ENCODE measurements at regions not wholly inside any gene's neighbourhood (a gene's known extent, or its start where the extent isn't known, plus 50 kb on each side); places are given as distances from the start of the nearest gene placed in this dataset.

DNA sequence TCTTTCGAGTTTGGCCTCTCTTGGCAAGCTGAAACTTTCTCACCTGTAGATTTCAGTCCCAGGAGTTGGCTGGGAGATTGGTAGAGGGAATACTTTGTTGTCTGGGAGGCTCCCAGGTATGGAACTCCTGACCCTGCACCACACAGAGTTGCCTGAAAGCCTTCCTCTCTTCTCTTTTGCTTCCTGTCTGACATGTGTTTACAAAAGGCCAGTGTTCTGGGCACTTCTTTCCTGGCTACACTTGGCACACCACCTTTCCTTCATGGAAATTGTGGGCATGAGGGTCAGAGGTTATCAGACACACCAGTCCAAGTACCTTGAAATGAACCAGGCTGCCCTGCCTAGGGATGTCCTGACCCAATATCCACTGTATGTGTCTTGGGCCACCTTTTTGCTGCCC, 123.7 kb downstream of the ABHD5 start:
- Histone ChIP-seq H3K9me3 (no peaks in the 10 kb centered on the region), H3K27ac (no peak overlapping the region), H3K36me3 (no peaks in the 10 kb centered on the region), H3K27me3 (no peaks in the 10 kb centered on the region), H3K4me3 (no peak overlapping the region), H3K4me1 (no peaks in the 10 kb centered on the region)
- intact Hi-C loops (cut with DNase I; ENCODE audit: low total_unique reads), result no loop called here
- no peak for TF ChIP-seq POLR2A (IDR thresholded peaks at IDR 0.05)
- TF ChIP-seq, protein P1, sequence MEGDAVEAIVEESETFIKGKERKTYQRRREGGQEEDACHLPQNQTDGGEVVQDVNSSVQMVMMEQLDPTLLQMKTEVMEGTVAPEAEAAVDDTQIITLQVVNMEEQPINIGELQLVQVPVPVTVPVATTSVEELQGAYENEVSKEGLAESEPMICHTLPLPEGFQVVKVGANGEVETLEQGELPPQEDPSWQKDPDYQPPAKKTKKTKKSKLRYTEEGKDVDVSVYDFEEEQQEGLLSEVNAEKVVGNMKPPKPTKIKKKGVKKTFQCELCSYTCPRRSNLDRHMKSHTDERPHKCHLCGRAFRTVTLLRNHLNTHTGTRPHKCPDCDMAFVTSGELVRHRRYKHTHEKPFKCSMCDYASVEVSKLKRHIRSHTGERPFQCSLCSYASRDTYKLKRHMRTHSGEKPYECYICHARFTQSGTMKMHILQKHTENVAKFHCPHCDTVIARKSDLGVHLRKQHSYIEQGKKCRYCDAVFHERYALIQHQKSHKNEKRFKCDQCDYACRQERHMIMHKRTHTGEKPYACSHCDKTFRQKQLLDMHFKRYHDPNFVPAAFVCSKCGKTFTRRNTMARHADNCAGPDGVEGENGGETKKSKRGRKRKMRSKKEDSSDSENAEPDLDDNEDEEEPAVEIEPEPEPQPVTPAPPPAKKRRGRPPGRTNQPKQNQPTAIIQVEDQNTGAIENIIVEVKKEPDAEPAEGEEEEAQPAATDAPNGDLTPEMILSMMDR (IDR thresholded peaks at IDR 0.05), result no peak
- no peak for DNase-seq
- WGBS, 5 donors, result 12 to 43% (median 29%) methylated on average over 1 of the region's 1 CpG

DNA sequence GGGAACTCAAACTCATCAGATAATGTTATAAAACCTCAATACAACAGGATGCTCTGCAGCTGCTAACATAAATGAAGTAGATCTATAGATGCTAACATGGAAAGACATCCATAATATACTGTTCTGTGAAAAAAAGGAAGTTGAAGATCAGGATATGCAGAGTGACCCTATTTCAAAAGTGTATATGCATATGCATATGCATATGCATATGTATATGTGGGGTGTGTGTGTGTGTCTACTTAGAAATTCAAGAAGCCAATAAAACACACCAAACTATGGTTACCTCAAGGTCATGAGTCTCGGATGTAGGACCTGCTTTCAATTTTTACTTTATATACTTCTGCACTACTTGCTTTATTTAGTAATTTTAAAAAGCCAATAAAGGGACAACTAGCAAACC, 125.6 kb downstream of the ABHD5 start:
- TF ChIP-seq POLR2A (IDR thresholded peaks at IDR 0.05), result no peak
- TF ChIP-seq POLR2AphosphoS5 (IDR thresholded peaks at IDR 0.05), result no peak
- no peak for TF ChIP-seq EP300 (IDR thresholded peaks at IDR 0.05)
- TF ChIP-seq, protein P1 (IDR thresholded peaks at IDR 0.05), result no peak
- no peaks in the 10 kb centered on the region for H3K36me3 ChIP-seq

DNA sequence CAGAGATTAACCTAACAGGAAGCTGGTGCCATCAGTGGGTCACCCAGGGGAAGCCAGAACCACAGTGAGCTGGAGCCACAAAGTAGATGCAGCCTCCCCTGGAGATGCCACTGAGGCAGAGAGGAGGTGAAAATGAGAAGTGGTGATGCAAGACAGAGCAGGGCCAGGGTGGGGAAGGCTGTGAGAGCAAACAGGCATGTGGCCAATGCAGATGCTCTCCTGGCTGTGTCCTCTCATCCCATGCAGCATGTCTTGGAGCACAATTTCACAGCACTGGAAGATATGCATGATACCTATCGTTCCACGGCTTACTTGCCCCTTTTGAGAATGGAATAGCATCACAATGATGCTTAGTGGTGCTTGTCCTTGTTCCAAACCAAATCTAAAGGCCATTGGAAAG, 126.3 kb downstream of the ABHD5 start:
- WGBS, 5 donors, result 79 to 90% (median 87%) methylated on average over 2 of the region's 2 CpGs
- Histone ChIP-seq H3K27me3 (no peaks in the 10 kb centered on the region), H3K9me3 (no peaks in the 10 kb centered on the region), H3K36me3 (no peaks in the 10 kb centered on the region), H3K27ac (no peak overlapping the region), H3K4me3 (no peak overlapping the region), H3K4me1 (no peaks in the 10 kb centered on the region)
- intact Hi-C loops (cut with DNase I; ENCODE audit: low total_unique reads), result no loop called here
- no peak for TF ChIP-seq EP300 (IDR thresholded peaks at IDR 0.05)
- no peak for TF ChIP-seq POLR2A (IDR thresholded peaks at IDR 0.05)
- TF ChIP-seq, protein P1 (IDR thresholded peaks at IDR 0.05), result no peak
- TF ChIP-seq POLR2AphosphoS5 (IDR thresholded peaks at IDR 0.05), result no peak
- DNase-seq, result no peak

More for the DNA sequence above, 125.6 kb downstream of the ABHD5 start:
- H3K27me3 ChIP-seq, result no peaks in the 10 kb centered on the region
- no peaks in the 10 kb centered on the region for H3K9me3 ChIP-seq
- no peak overlapping the region for H3K4me3 ChIP-seq
- H3K4me1 ChIP-seq, result no peaks in the 10 kb centered on the region
- intact Hi-C loops (cut with DNase I; ENCODE audit: low total_unique reads), result no loop called here
- no peak overlapping the region for H3K27ac ChIP-seq
- no peak for DNase-seq
- 70 to 89% (median 81%) methylated on average over 1 of the region's 1 CpG for WGBS, 5 donors

DNA sequence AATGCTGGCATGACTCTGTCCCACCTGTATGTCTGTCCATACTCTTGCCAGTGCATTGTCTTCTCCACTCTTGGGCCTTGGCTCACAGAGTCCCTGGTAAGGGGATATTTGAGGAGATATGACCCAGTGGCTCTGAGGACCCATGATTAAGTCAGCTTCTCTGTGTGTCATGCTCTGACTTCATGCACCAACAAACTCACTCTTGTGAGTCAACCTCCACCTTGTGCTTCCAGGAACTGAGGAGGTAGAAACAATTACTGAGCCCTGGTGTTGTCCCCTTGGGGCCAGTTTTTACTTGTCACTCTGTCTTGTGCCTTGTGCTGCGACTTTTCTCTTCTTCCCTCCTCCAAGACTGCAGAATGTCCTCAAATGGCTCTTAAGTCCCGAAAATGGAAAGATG, 127.1 kb downstream of the ABHD5 start:
- TF ChIP-seq EP300 (IDR thresholded peaks at IDR 0.05), result no peak
- TF ChIP-seq, protein P1 (IDR thresholded peaks at IDR 0.05), result no peak
- no peaks in the 10 kb centered on the region for H3K9me3 ChIP-seq
- H3K27me3 ChIP-seq, result no peaks in the 10 kb centered on the region
- no peak overlapping the region for H3K4me3 ChIP-seq
- H3K27ac ChIP-seq, result no peak overlapping the region
- H3K4me1 ChIP-seq, result no peaks in the 10 kb centered on the region
- intact Hi-C loops (cut with DNase I; ENCODE audit: low total_unique reads), result no loop called here
- 66 to 80% (median 73%) methylated on average over 2 of the region's 2 CpGs for WGBS, 5 donors
- DNase-seq, result no peak
- H3K36me3 ChIP-seq, result no peaks in the 10 kb centered on the region

DNA sequence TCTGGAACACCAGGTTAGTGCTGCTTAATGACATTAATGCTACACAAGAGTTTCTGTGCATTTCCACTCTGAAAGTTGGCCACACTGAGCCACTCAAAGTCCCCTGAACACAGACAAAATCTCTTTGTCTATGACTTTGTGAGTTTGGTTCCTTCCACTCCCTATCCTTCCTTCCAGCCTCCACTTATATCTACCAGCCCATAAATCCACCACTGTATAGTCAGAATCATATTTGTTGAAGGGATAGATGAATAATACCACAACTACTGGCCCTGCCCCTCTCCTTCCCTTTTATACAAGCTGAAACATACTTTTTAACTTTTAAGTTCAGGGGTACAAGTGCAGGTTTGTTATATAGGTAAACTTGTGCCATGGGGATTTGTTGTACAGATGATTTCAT, 127.5 kb downstream of the ABHD5 start:
- Histone ChIP-seq H3K4me1 (no peaks in the 10 kb centered on the region), H3K27ac (no peak overlapping the region), H3K9me3 (no peaks in the 10 kb centered on the region), H3K4me3 (no peak overlapping the region), H3K36me3 (no peaks in the 10 kb centered on the region), H3K27me3 (no peaks in the 10 kb centered on the region)
- no peak for DNase-seq
- TF ChIP-seq POLR2AphosphoS5 (IDR thresholded peaks at IDR 0.05), result no peak
- TF ChIP-seq, protein P1 (IDR thresholded peaks at IDR 0.05), result no peak
- no peak for TF ChIP-seq POLR2A (IDR thresholded peaks at IDR 0.05)
- no peak for TF ChIP-seq EP300 (IDR thresholded peaks at IDR 0.05)
- intact Hi-C loops (cut with DNase I; ENCODE audit: low total_unique reads), result no loop called here

All from stomach (tissue), 8 donors.